ENCODE measurements at regions not wholly inside any gene's neighbourhood (a gene's known extent, or its start where the extent isn't known, plus 50 kb on each side); places are given as distances from the start of the nearest gene placed in this dataset.

- Histone ChIP-seq H3K9ac (replicated peaks in 1 of 4; ENCODE audit: extremely low read depth in 1 of 4, low read depth in 3 of 4, low read length in 3 of 4) (no peak overlapping the region), H3K36me3 (ENCODE audit: control insufficient read depth in 2 of 4, insufficient read depth in 4 of 4, low read length in 3 of 4) (no peaks in the 10 kb centered on the region), H2BK5ac (ENCODE audit: low read depth, low read length) (no peak overlapping the region), H4K5ac (ENCODE audit: insufficient read length, low read depth, low read length) (no peak overlapping the region), H3K18ac (ENCODE audit: extremely low read depth, low read length) (no peak overlapping the region), H3K4me1 (replicated peaks in 1 of 4; ENCODE audit: control insufficient read depth in 3 of 4, insufficient read depth in 4 of 4, low read length in 3 of 4) (no peaks in the 10 kb centered on the region), H3K27me3 (replicated peaks in 1 of 4; ENCODE audit: control insufficient read depth in 3 of 4, extremely low read depth in 1 of 4, insufficient read depth in 3 of 4, low read length in 3 of 4) (no peaks in the 10 kb centered on the region), H2BK15ac (ENCODE audit: low read length) (no peak overlapping the region), H3K23ac (ENCODE audit: insufficient read length) (no peak overlapping the region), H3K23me2 (ENCODE audit: low read depth, low read length) (no peaks in the 10 kb centered on the region), H3K4me2 (ENCODE audit: insufficient read depth in 1 of 2, low read depth in 2 of 2, low read length in 2 of 2) (no peak overlapping the region), H2BK20ac (ENCODE audit: low read length) (no peak overlapping the region), H3K79me2 (ENCODE audit: control insufficient read depth in 1 of 2, insufficient read depth in 2 of 2, low read length in 2 of 2) (no peaks in the 10 kb centered on the region), H4K91ac (replicated peaks; ENCODE audit: insufficient read length, low read length) (no peak overlapping the region), H3K4me3 (ENCODE audit: extremely low read depth in 1 of 4, insufficient read depth in 2 of 4, low read depth in 3 of 4, low read length in 4 of 4) (no peak overlapping the region), H2AFZ (ENCODE audit: low read length) (peak overlapping the region; percentile 52; the same call in 1 of the 2 replicates), H4K20me1 (replicated peaks in 1 of 2; ENCODE audit: control insufficient read depth in 1 of 2, insufficient read depth in 2 of 2, low read length in 2 of 2) (no peaks in the 10 kb centered on the region), H3K56ac (replicated peaks; ENCODE audit: insufficient read length, low read depth, low read length) (no peak overlapping the region), H3K27ac (ENCODE audit: low read depth, low read length) (no peak overlapping the region), H3K4ac (replicated peaks; ENCODE audit: insufficient read length, low read depth, low read length) (no peak overlapping the region), H3K14ac (ENCODE audit: insufficient read length) (no peak overlapping the region), H2AK5ac (ENCODE audit: low read depth, low read length) (no peak overlapping the region), H2BK120ac (replicated peaks; ENCODE audit: low read depth, low read length) (no peak overlapping the region), H4K8ac (ENCODE audit: extremely low read depth, insufficient read depth, low read length) (no peak overlapping the region), H2BK12ac (ENCODE audit: low read depth, low read length) (no peak overlapping the region), H3K9me3 (ENCODE audit: insufficient read depth in 2 of 2, low read depth in 1 of 2, low read length in 1 of 2) (peaks cover 0 to 4% of the 10 kb centered on the region in 2 experiments; a peak in 1 of 4 replicates), H3K79me1 (ENCODE audit: low read depth, low read length) (no peaks in the 10 kb centered on the region)
- TF ChIP-seq RFX5 (IDR thresholded peaks at IDR 0.05; ENCODE audit: borderline replicate concordance, low read depth, low read length), result no peak
- TF ChIP-seq CTBP2 (IDR thresholded peaks at IDR 0.05; ENCODE audit: borderline replicate concordance, insufficient read depth, insufficient read length, low read length), result no peak
- TF ChIP-seq EZH2 (IDR thresholded peaks at IDR 0.05; ENCODE audit: low read depth, low read length, severe bottlenecking), result no peak
- TF ChIP-seq SIN3A (conservative IDR thresholded peaks at IDR 0.05 in 1 of 2, IDR thresholded peaks at IDR 0.05 in 1 of 2; ENCODE audit: low read depth in 1 of 2, low read length in 2 of 2), result no peak
- TF ChIP-seq CHD1 (IDR thresholded peaks at IDR 0.05; ENCODE audit: low read depth, low read length), result no peak
- no peak for TF ChIP-seq PHF8 (conservative IDR thresholded peaks at IDR 0.05; ENCODE audit: low read depth, low read length)
- FAIRE-seq (no peak), DNase-seq (ENCODE audit: low read depth in 1 of 2, low spot score in 2 of 2) (no peak)
- ChIA-PET POLR2A (ENCODE audit: partially characterized antibody) (no interaction called here), CTCF (ENCODE audit: partially characterized antibody) (interaction anchor here (0.6 kb wide), 1 partner anchor 10 kb away, joined by 3 read pairs; no protein-coding TSS in a partner anchor)
- WGBS, 2 experiments (ENCODE audit: extremely low coverage in 1 of 2, insufficient coverage in 1 of 2, insufficient read length in 1 of 2, insufficient replicate concordance in 2 of 2, low coverage in 1 of 2, low lambda C conversion rate in 2 of 2, missing lambda C conversion rate in 1 of 2), result 88% methylated on average over 1 of the region's 1 CpG; no CpG with 5 or more reads in 1 of the 2 experiments
These were observed 162.2 kb upstream of the TOM1L1 start for GRCh38 chr17:54738496-54738895.
